PC-9 (cell line): ENCODE measurements at regions not wholly inside any gene's neighbourhood (a gene's known extent, or its start where the extent isn't known, plus 50 kb on each side); places are given as distances from the start of the nearest gene placed in this dataset.

Source experiments
- EZH2 ChIP-seq: fragments of 200-600 bp; sonication (generic); IDR thresholded peaks from 2 replicates; pipeline ENCODE4 v1.8.0; 2017; ENCODE audit warnings: antibody characterized with exemption, low read depth
- TF ChIP-seq, protein P1 (sequence below): fragments of 200-600 bp; sonication (generic); conservative IDR thresholded peaks from 2 replicates; pipeline ENCODE4 v1.6.1; 2017; ENCODE audit warnings: mixed run types, antibody characterized with exemption, mild to moderate bottlenecking, moderate library complexity

DNA sequence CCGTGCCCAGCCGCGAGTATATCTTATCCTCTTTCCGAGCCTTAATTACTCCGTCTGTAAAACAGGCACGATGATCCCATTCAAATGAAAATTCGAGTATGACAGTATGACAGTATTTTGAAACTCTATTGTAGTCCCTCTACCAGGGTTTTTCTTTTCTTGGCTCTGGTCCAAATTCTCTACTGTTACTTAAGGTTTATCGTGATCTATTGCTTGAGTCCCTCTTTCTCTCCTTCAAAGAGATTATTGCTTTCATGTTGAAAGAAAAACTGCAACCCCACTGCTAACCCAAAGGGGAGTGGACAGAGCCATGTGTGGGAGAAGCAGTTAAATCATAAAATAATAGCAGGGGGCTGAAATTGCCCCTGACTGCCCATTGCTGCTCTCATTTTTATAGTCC lies 1156.6 kb upstream of the AUTS2 start:
- TF ChIP-seq, protein P1, sequence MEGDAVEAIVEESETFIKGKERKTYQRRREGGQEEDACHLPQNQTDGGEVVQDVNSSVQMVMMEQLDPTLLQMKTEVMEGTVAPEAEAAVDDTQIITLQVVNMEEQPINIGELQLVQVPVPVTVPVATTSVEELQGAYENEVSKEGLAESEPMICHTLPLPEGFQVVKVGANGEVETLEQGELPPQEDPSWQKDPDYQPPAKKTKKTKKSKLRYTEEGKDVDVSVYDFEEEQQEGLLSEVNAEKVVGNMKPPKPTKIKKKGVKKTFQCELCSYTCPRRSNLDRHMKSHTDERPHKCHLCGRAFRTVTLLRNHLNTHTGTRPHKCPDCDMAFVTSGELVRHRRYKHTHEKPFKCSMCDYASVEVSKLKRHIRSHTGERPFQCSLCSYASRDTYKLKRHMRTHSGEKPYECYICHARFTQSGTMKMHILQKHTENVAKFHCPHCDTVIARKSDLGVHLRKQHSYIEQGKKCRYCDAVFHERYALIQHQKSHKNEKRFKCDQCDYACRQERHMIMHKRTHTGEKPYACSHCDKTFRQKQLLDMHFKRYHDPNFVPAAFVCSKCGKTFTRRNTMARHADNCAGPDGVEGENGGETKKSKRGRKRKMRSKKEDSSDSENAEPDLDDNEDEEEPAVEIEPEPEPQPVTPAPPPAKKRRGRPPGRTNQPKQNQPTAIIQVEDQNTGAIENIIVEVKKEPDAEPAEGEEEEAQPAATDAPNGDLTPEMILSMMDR: no peak
- no peak for TF ChIP-seq EZH2
